NK-92 (cell line): ENCODE measurements at regions not wholly inside any gene's neighbourhood (a gene's known extent, or its start where the extent isn't known, plus 50 kb on each side); places are given as distances from the start of the nearest gene placed in this dataset.

Source experiments
- DNase-seq: peaks from one replicate; lab custom pipeline; 2025; ENCODE audit not compliant: unreplicated experiment; lab: John Stamatoyannopoulos, UW

GRCh38 chr19:27777242-27777641 lies 1435.7 kb downstream of the UQCRFS1 start:
- DNase-seq, result no peak

DNA sequence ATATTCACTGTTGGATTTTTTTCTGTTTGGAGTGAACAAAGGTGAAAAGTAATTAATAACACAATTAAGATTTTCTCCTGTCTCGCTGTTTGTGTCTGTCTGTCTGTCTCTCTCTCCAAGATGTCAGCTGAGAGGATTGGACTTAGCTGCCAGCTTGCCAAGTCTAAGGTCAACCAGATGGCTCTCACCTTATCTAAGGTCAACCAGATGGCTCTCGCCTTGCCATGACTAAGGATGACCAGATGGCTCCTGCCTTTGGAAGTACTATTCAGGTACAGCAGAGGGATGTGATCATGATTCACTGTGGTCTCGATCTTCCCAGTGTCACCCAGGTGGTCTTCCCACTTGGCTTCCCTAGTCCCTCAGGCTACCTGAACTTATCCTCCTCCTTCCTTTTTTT lies 1436.4 kb downstream of the UQCRFS1 start:
- DNase-seq, result no peak

DNA sequence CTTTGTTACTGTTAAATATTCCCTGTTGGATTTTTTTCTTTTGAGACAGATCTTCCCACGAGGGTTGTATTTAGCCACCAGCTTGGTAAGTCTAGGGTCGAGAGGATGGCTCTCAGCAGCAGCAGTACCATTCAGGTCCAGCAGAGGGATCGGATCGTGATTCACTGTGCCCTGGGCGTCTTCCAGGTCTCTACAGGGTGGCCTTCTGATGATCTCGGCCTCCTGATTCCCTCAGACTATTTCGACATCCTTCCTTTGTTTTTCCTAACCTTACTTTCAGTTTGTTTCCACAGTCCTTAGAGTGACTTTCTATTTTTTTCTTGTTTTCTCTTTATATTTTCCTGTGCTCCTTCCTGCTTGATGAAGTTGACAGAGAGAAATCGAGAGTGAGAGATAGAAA lies 1436.9 kb downstream of the UQCRFS1 start:
- no peak for DNase-seq

- DNase-seq, result no peak
Observed at GRCh38 chr19:27775395-27775794, 1437.6 kb downstream of the UQCRFS1 start.

- DNase-seq, result no peak
Observed at GRCh38 chr19:27774827-27775226, 1438.1 kb downstream of the UQCRFS1 start.

DNA sequence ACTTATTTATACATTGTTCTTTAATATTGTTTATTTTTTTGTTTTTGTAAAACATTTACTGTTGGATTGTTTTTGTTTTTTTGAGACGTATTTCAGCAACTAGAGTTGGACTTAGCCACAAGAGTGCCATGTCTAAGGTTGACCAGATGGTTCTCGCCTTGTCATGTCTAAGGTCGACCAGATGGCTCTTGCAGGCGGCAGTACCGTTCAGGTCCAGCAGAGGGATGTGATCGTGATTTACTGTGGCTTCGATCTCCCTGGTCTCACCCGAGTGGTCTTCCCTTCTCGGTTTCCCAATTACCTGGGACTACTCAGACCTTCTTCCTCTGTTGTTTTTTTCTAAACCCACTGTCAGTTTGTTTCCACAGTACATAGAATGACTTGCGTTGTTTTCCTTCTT lies 1438.6 kb downstream of the UQCRFS1 start:
- no peak for DNase-seq

DNA sequence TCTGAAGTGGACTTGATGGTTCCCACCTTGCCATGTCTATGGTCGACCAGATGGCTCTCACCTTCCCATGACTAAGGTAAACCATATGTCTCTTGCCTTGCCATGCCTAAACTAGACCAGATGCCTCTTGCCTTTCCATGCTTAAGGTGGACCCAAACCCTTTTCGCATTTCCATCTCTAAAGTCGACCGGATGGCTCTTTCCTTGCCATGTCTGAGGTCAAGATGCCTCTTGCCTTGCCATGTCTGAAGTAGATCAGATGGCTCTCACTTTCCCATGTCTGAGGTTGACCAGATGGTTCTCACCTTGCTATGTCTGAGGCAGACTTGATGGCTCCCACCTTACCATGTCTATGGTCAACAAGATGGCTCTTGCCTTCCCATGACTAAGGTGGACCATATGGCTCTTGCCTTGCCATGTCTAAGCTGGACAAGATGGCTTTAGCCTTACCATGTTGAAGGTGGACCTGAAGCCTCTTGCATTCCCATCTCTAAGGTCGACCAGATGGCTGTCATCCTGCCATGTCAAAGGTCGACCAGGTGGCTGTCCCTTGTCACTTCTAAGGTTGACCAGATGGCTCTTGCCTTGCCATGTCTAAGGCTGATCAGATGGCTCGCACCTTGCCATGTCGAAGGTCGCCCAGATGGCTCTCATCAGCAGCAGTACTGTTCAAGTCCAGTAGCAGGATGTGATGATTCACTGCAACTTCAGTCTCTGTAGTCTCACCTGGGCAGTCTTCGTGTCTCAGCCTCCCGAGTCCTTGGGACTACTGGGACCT lies 1439.4 kb downstream of the UQCRFS1 start:
- DNase-seq, result no peak

- no peak for DNase-seq
Observed at GRCh38 chr19:27772059-27772458, 1440.9 kb downstream of the UQCRFS1 start.

DNA sequence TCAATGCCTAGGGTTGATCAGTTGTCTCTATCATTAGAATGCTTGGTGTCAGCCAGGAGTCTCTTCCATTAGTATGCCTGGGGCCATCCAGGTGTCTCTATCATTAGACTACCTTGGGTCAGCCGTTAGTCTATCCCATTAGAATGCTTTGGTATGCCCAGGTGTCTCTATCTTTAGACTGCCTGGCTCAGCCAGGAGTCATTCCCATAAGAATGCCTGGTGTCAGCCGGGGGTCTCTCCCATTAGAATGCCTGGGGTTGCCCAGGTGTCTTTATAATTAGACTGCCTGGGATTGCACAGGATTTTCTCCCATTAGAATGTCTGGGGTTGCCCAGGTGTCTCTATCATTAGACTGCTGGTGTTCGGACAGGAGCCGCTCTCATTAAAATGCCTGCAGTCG lies 1442.9 kb downstream of the UQCRFS1 start:
- DNase-seq, result no peak

DNA sequence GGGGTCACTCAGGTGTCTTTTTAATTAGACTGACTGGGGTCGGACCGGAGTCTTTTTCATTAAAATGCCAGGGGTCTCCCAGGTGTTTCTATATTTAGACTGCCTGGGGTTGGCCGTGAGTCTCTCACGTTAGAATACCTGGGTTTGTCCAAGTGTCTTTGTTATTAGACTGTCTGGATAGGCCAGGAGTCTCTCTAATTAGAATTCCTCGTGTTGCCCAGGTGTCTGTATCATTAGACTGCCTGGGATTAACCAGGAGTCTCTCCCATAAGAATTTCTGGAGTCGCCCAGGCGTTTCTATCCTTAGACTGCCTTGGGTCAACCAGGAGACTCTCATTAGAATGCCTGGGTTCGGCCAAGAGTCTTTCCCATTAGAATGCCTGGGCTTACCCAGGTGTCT lies 1445.7 kb downstream of the UQCRFS1 start:
- no peak for DNase-seq

DNA sequence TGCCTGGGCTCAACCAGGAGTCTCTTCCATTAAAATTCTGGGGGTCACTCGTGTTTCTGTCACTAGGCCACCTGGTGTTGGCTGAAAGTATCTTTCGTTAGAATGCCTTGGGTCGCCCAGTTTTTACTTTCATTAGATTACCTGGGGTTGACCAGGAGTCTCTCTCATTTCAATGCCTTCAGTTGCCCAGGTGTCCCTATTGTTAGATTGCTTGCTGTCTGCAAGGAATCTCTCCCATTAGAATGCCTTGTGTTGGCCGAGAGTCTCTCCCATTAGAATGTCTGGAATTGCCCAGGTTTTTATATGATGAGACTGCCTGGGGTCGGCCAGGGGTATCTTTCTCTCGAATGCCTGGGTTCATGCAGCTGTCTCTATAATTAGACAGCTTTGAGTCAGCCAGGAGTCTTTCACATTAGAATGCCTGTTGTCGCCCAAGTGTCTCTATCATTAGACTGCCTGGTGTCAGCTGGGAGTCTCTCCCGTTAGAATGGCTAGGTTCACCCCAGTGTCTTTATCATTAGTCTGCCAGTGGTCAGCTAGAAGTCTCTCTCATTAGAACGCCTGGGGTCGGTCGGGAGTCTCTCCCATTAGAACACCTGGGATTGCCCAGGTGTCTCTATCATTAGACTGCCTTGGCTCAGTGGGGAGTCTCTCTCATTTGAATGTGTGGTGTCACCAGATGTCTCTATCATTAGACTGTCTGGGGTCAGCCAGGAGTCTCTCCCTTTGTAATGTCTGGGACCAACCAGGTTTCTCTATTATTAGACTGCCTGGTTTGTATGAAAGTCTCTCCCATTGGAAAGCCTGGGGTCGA lies 1446.8 kb downstream of the UQCRFS1 start:
- DNase-seq, result no peak

- no peak for DNase-seq
Observed at GRCh38 chr19:27765397-27765796, 1447.6 kb downstream of the UQCRFS1 start.

DNA sequence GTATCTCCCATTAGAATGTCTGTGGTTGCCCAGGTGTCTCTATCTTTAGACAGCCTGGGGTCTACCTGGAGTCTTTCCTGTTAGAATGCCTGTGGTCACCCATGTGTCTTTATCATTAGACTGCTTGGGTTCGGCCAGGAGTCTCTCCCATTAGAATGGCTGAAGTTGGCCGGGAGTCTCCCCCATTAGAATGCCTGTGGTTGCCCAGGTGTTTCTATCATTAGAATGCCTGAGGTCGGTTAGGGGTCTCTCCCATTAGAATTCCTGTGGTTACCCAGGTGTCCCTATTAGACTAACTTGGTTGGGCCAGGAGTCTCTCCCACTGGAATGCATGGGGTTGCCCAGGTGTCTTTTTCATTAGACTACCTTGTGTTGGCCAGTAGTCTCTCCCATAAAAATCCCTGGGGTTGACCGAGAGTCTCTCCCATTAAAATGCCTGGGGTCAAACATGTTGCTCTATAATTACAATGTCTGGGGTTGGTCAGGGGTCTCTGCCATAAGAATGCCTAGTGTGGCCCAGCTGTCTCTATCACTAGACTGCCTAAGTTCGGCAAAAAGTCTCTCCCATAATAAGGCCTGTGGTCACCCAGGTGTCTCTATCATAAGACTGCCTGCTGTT lies 1448.7 kb downstream of the UQCRFS1 start:
- no peak for DNase-seq

GRCh38 chr19:27762933-27763332 lies 1450.0 kb downstream of the UQCRFS1 start:
- DNase-seq, result no peak

DNA sequence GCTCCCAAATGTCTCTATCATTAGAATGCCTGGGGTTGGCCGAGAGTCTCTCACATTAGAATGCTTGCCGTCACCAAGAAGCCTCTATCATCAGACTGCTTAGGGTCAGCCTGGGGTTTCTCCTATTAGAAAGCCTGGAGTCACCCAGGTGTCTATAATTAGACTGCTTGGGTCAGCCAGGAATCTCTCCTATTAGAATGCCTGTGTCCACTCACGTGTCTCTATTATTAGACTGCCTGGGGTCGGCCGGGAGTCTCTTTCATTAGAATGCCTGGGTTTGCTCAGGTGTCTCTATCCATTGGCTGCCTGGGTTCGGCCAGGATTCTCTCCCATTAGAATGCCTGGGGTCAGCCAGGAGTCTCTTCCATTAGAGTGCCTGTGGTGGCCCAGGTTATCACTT lies 1453.1 kb downstream of the UQCRFS1 start:
- DNase-seq, result no peak

- DNase-seq, result no peak
Observed at GRCh38 chr19:27758626-27759505, 1454.1 kb downstream of the UQCRFS1 start.

DNA sequence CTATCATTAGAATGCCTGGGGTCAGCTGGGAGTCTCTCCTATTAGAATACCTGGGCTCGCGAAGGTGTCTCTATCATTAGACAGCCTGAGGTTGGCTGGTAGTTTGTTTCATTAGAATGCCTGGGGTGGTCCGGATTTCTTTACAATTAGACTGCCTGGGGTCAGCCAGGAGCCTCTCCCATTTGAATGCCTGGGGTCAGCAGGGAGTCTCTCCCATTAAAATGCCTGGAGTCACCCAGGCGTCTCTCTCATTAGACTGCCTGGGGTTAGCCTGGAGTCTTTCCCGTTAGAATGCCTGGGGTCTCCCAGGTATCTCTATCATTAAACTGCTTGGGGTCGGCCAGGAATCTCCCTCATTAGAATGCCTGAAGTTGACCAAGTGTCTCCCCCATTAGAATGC lies 1458.3 kb downstream of the UQCRFS1 start:
- no peak for DNase-seq

GRCh38 chr19:27753622-27754021 lies 1459.3 kb downstream of the UQCRFS1 start:
- DNase-seq, result no peak

DNA sequence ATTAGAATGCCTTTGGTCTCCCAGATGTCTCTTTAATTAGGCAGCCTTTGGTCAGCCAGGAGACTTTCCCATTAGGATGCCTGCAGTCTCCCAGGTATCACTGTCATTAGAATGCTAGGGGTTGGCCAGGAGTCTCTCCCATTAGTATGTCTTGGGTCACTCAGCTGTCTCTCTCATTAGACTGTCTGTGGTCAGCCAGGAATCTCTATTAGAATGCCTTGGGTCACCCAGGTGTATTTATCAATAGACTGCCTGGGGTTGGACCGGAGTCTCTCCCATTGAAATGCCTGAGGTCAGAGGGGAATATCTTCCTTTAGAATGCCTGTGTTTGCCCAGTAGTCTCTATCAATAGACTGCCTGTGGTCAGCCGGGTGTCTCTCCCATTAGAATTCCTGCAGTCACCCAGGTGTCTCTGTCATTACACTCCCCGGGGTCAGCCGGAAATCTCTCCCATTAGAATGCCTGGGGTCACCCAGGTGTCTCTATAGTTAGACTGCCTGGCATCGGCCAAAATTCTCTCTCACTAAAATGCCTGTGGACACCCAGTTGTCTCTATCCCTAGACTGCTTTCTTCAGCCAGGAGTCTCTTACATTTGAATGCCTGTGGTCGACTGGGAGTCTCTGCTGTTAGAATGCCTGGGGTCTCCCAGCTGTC lies 1460.3 kb downstream of the UQCRFS1 start:
- no peak for DNase-seq

DNA sequence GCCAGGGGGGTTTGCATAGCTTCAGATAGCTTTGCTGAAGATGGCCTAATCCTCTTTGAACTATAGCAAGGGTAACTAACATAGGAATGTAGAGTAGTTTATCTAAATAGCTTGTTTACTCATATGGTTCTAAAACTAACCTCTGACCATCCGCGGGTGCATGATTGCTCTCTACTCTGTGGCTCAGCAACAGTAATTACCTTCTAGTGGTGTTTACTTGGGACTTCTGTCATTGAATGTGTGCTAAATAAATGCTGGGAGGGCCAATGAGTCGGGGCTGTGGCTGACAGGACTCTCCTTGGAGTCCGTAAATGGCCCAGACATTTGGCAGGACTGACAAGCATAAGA lies 1461.9 kb downstream of the UQCRFS1 start:
- DNase-seq, result no peak
